UCSD-AML1 (cell line): ENCODE measurements at regions not wholly inside any gene's neighbourhood (a gene's known extent, or its start where the extent isn't known, plus 50 kb on each side); places are given as distances from the start of the nearest gene placed in this dataset.

ENCODE experiments used
- DNase-seq: peaks from one replicate; lab custom pipeline; 2025; ENCODE audit not compliant: unreplicated experiment; lab: John Stamatoyannopoulos, UW

DNA sequence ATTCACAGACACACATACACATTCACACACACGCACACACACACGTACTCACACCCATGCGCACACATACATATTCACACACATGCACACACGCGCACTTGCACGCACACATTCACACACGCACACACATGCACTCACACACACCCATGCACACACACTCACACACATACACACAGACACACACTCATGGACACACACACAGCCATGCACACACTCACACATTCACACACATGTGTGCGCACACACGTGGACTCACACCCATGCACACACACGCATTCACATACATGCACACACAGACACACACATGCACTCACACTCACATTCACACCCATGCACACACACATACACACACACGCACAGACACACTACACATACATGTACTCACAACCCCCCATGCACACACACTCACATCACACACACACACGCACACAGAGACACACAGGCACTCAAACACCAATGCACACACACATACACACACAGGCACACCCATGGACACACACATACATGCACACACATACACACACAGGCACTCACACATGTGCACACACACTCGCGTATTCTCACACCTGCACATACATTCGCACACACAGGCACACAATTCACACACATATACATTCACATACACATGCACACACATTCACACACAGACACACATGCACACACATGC, 589.1 kb downstream of the PTPRU start:
- DNase-seq, result no peak

DNA sequence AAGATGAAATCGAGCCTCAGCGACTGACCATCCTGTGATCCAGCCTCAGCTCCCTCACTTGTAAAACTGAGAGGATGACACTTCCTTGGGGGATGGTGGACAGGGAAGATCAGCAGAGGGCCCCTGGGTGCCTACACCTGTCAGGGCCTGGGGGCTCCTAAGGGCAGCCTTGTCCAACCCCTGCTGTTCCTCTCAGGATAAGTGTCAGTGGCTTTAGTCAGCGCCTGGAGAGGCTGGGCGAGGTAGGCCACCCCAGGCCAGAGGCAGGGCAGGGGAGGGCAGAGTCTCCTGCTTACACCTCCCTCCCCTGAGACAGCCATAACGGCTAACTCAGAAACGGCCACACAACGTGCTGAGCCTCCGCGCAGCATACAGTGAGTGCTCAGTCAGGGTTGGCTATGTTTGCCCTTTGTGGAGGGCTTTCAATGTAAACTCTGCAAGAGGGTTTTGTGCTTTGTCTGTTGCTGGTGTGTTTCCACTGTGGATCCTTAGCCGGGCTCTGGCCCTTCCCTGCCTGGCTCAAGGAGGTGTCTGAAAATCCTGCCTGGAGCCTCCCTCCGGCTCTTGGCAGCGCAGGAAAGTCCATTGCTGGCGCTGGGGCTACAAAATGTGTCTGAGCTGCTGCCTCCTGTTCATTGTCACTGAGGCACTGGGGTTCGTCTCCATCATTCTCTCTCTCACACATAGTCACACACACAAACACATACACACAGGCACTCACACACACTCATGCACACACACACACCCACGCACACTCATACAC, 588.4 kb downstream of the PTPRU start:
- DNase-seq, result no peak

DNA sequence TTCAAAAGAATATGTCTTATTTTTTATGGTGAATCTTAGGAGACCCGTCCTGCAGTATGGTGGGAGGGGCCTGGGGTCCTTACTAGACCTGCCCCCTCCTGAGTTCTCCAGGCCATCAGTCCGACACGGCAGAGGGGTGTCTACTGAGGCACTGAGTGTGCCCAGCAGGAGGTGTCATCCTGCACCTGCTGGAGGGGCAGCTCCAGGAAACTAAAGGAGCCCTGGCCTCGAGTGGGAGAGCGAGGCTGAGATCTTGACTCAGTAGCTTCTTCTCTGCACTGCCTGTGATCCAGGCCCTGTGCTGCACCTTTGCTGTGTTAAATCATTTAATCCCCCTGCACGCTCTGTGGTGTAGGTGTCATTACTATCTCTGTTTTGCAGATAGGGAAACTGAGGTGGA, 587.7 kb downstream of the PTPRU start:
- no peak for DNase-seq

DNA sequence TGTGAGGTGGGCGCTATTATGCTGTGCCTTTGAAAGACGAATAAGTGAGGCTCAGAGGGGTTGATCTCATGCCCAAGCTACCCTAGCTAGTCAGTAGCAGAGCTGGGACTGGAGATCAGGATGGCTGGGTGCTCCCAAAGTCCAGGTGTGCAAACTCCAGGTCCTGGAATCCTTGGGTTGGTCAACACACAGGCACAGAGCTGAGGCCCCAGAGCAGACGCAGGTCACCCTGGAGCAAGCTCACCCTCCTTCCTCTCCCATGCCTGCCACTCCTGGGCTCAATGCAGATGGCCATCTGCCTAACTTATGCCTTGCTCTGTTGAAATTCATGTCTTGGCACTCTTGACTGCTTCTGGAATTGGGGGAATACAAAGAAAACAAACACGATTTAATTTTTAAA, 587.2 kb downstream of the PTPRU start:
- no peak for DNase-seq

DNA sequence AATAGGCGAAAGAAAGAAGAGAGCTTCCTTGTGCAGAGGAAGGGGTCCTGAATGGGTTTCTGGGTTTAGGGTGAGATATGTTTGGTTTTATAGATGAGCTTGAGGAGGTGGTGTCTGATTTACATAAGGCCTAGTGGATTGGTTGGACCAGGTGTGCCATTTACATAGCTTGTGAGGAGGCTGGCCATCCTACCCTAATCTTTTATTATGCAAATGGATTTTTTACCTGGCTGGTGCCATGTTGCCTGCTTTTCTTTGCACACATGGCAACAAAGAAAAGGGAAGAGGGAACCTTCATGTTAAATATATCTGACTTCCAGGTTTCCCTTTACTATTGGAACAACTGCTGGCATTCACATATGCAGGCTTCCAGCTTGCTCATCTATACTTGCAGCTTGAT, 585.3 kb downstream of the PTPRU start:
- no peak for DNase-seq

DNA sequence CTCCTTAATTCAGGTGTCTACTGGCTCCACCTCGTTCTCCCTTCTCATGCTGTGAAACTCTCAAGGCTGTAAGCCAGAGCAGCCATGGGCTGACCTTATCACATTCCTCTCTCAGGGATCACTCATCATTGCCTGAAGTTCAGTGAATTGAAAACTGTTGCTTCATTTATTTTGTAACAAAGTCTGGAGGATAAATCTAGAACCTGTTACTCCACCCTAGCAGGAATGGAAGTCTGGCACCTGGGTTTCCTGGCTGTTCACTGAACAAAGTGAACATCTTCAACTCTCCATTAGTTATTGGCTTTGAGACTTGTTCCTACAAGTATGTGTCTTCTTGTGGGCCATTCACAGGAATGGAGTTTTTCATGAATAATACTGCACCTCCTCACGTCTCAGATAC, 584.1 kb downstream of the PTPRU start:
- DNase-seq, result no peak

DNA sequence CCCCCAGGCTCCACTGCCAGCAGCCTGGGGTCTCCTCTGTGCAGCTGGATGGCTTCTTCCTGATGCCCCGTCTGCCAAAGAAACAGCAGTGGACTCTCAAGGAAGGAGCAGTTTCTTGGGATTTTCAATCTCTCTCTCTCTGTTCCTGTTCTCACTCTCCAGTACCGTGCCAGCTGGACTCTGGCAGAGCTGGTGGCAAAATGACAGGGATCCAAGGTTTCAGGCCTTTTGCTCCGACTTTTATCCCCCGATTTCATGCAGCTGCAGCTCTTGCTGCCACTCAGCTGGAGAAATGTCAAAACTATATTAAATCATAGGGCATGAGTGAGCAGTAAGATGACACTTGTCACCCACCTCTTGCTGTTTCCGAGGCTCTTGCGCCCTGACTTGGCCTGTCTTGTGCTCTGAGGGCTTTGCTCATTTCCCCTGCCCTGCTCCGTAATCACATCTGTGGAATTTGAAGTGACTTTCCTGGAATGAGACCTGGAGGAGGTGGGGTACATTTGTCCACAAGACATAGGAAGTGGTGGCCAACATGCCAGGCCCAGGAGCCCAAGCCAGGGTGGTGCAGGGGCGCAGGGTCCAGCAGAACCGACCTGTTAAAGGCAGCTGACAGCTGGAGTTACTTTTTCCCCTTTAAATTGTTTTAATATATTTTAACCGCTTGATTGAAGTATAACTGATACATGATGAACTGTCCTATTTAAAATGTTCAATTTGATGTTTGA, 576.2 kb downstream of the PTPRU start:
- DNase-seq, result no peak

DNA sequence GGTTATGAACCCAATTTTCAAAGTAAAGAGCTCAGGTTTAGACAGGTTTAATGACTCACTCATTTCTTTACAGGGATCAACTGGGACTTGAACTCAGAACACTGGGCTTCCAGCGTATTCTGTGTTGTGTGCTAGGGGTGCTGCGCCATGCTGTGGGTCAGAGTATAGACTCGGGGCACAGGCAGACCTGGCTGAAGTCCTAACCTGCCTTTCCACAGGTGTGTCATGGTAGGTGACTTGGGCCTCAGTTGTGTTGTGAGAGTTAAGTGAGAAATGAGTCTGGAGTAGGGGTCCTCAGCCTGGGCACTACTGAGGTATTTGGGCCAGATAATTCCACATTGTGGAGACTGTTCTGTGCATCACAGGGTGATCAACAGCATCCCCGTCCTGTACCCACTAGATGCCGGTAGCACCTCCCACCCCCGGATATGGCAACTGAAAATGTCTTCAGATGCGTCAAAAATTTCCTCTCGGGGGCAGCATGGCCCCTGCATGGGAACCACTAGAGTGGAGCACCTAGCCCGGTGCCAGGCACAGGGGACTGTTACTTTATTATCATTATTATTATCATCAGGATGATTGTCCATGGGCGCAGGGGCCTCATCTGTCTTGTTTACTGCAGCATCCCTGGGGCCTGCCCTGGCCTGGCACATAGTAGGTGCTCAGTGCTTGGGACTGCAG, 575.5 kb downstream of the PTPRU start:
- no peak for DNase-seq

DNA sequence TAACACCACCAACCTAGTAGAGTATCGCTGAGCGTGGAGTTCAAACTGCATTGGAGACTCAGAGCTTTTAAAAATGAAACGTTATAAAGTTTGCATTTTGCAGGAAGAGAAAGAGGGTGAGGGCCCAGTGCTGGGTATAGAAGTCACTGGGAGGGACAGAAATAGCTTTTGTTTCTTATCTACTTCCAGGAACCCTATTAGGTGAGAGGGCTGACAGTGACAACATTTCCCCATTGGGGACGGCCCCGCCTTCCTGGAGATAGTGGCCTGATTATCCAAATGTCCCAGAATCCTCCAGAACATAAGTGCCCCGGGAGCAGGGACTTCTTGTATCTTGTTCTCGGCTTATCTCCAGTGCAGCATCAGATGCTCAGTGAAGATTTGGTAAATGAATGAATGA, 574.9 kb downstream of the PTPRU start:
- DNase-seq, result no peak

DNA sequence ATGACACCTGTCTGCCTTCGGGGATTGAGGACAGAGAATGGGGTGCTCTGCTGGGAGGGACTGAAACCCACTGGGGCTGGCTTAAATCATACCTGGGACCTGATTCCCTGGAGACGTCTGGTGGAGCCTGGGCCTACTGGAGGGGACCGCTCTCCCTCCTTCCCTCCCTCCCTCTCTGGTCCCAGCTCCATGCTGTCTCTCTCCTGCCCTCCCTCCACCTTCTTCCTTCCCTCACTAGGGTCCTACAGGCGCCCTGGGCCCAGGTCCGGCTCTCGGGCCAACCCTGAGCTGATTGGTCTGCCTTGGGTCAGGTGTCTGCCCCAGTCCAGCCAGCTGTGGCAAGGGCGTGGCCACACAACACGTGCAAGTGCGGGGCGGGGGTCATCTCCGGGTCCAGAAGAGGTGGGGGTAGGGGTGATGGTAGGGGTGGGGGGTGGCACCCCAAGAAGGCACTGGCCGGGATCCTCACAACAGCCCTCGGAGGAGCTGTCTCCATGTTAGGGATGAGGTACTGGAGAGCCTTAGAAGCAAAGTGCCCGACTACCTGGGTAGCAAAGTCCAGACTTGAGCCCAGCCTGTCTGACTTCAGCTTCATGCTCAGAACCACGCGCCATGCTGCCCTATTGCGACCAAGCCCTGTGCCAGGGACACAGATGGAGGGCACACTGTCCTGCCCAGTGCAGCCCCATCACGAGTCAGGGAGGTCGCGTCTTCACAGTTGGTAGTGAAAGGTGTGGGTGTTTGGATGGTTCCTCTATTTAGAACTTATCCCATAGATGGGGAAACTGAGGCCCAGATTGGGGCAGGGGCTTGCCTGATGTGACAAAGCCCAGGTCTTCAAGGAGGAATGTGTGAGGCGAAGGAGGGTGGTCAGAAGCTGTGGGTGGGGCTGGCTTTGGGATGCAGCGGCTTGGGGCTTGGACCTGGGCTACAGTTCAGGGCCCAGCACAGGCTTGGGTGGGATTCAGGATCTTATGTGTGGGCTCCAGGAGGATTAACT, 574.1 kb downstream of the PTPRU start:
- DNase-seq, result no peak

DNA sequence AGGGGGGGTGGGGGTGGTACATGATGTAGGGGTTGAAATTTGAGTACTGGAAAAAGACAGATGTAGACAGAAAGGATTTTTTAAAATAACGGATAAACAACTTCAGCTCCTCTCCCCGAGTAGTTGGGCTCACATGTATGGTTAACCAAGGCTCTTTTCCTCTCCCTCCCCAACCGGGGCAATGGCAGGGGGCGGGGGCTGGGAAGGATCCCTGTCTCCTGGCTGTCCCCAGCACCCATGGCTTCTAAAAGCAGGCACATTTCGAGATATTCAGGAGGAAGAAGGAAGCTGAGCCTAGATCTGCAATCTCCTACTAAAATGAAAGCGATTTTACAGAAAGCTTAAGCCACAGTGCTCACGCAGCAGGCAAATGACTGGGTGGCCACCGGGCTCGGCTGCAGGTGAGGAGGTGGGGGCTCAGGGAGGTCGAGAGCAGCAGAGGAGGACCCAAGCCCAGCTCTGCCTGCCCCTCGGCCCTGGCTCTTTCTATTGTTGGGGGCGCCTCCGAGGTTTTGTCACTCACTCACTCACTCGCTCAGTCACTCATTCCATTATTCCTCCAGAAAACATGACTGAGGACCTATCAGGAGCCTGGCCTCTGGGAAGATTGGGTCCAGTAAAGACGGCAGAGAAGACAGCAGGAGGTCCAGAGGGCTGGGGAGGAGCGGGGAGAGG, 573.3 kb downstream of the PTPRU start:
- no peak for DNase-seq

DNA sequence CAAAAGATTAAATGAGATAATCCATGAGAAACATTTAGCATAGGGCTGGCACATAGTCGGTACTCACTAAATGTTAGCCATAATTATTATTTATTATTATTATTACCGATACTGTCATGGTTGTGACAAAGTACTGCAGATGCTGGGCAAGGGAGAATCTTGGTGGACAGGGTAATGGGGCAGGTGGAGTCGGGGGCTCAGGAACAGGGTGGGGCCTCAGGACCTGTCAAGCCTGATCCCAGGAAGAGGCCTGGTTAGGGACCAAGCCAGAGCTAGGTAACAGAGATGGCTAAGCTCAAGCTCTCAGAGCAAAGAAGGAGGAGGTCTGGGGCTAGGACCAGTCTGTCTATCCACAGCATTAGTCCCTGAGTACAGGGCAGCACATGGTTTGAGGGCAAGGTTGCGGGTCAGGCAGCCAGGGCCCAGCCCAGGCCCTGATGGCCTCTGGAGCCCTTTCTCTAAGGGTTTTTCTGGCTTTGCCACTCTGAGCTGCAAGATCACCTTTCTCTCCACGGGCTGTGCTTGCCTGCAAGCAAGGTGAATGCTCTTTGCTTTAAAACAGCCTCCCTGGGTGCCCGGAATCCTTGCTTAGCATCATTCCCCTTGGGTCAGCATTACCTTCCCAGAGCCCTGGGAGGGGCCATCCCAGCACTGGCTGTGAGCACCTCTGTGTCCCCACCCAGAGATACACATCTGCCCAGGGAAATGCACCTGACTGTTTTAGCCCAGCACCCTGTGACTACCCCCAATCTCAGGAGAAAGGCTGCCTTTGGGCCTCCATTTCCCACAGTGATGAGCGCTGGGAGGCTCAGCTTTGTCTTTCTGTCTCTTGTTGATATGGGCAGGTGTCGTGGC, 572.0 kb downstream of the PTPRU start:
- no peak for DNase-seq

DNA sequence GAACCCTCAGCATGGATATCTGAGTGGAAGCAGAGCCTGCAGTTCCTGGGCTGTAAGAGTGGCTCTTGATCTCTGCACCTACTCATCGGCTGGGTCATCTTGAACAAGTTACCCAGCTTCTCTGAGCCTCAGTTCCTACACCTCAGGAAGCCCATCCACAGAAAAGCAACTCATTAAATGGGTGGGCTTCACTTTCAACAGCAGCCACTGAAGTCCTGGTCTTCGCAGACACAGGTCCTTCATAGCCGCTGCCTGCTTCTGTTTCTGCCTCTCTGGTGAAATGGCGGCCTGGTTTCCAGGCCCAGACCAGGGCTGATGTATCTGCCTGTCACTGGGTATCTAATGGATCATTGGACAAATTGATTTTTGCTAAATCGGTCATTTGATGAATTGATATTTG, 571.4 kb downstream of the PTPRU start:
- no peak for DNase-seq

DNA sequence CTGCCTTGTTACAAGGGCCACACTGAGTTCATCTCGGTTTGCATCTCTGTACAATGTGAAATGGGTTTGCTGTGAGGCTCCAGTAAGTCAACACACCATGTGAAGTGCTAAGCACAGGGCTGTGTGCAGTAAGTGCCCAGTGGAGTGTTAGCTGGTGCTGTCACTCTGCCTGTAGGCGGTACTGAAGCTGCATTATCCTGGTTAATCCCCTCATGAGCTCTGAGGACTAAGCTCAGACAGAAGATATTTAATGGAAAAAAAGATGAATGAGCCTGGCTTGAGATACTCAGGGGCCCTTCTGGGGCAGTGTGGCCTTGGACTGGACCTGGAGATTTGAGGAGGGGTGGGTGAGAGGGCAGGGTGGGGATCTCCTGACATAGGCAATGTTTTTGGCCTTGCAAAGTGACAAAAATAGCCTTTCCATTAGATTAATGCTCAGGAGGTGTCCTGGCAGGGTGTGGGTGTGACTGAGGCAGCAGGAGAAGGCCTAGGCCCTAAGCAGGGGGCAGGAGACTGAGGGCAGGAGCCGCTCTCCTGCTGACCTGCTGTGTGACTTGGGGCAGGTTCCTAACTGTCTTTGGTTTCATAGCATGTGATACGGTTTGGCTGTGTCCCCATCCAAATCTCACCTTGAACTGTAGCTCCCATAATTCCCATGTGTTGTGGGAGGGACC, 570.5 kb downstream of the PTPRU start:
- DNase-seq, result no peak

DNA sequence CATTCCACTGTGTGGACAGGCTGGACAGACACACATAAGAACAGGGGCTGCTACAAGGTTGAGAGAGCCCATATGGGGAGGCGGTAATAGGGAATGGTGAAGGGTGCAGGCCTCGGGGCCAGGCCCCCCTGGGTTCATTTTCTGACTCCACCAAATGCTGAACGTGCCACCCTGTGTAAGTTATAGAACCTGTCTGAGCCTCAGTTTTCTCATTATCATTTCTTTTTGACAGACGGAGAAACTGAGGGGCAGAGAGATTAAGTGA, 569.5 kb downstream of the PTPRU start:
- no peak for DNase-seq

DNA sequence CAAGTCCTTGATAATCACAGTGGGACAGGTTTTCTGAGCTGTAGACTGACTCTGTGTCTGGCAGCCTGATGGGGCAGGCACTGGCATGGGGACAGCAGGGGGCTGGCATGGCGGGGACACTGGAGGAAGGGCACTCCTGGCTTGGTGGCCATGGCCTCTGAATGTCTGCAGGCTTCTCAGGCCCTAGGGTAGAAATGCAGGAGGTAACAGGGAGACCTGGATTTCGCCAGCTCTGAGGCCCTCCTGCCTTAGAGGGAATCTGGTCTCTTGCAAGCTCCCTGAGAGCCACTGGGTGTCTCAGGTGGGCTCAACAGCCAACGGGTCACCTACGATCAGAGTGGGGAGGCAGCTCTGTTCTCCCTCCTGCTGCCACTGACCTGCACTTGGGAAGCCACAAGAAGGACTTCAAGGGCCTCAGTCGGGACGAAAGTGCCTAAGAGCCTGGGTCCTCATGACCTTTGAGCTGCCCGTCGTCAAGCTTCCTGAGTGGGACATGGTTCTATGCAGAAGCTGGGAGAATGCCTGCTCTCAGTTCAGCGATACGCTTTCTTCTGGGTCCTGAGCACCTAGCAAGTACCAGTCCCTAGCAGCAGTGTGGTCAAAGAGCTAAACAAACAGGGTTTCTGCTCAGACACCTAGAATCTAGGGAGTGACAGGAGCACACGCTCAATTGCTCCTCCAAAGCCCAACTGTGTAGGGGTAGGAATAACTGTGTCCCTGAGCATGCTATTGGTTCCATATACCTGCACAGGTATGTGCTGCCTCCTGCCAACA, 569.0 kb downstream of the PTPRU start:
- no peak for DNase-seq

DNA sequence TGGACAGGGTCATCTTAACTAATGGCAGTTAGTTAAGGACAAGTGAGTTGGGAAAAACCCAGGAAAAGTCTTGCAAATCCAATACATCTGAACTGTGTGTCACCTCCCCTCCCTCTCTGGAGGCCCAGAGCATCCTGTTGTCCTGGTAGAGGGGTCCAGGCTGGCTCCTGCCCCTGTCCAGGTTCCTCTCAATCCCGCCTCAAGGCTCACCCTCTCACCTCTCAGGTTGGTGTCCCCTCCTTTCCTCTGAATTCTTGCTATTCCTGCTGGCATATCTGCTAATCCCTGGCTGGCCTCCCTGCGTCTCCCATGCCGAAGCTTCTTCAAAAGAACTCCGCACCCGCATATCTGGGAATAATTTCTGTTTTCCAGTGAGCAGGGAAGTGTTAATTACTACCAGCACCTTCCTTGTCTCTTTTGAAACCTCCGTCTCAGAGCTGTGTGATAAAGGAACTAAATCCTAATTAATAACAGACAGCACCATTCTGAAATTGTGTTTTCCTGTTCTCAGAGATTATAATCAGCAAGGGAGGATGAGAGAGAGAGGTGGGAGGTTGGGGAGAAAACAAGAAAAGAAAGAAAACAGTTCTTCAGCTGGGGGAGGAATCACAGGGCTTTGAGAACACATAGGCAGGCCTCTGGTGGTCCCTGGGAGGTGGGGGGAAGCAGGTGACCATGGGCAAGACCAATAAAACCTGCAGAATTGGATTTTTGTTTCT, 568.0 kb downstream of the PTPRU start:
- no peak for DNase-seq
